HCEC 1CT (cell line): ENCODE measurements at regions not wholly inside any gene's neighbourhood (a gene's known extent, or its start where the extent isn't known, plus 50 kb on each side); places are given as distances from the start of the nearest gene placed in this dataset.
A peak's percentile ranks its signal among the peaks of the same experiment; 100 is the strongest.

Source experiments
- DNase-seq: peaks from one replicate; pipeline ENCODE4 v3.0.0-alpha.2; 2017

- peak; percentile 86 for DNase-seq
These were observed 342.4 kb upstream of the GRIA1 start for GRCh38 chr5:153147891-153148623.

GRCh38 chr5:153148624-153148976 lies 341.9 kb upstream of the GRIA1 start:
- no peak for DNase-seq

GRCh38 chr5:153151558-153151957 lies 338.9 kb upstream of the GRIA1 start:
- DNase-seq, result no peak

GRCh38 chr5:153153086-153153485 lies 337.4 kb upstream of the GRIA1 start:
- peak; percentile 77 for DNase-seq

GRCh38 chr5:153157156-153157555 lies 333.3 kb upstream of the GRIA1 start:
- DNase-seq, result peak; percentile 54

- peak; percentile 22 for DNase-seq
These were observed 331.9 kb upstream of the GRIA1 start for GRCh38 chr5:153158608-153159007.

GRCh38 chr5:153159616-153160015 lies 330.9 kb upstream of the GRIA1 start:
- peak; percentile 81 for DNase-seq

- DNase-seq, result peak; percentile 3
These were observed 322.2 kb upstream of the GRIA1 start for GRCh38 chr5:153168241-153168640.

GRCh38 chr5:153187503-153187902 lies 303.0 kb upstream of the GRIA1 start:
- no peak for DNase-seq

GRCh38 chr5:153206361-153206760 lies 284.1 kb upstream of the GRIA1 start:
- DNase-seq, result no peak

GRCh38 chr5:153209016-153209415 lies 281.5 kb upstream of the GRIA1 start:
- DNase-seq, result peak; percentile 83

GRCh38 chr5:153209687-153210086 lies 280.8 kb upstream of the GRIA1 start:
- DNase-seq, result no peak

GRCh38 chr5:153211076-153211475 lies 279.4 kb upstream of the GRIA1 start:
- no peak for DNase-seq

GRCh38 chr5:153212471-153212870 lies 278.0 kb upstream of the GRIA1 start:
- no peak for DNase-seq

GRCh38 chr5:153222936-153223335 lies 267.5 kb upstream of the GRIA1 start:
- peak; percentile 92 for DNase-seq

GRCh38 chr5:153223376-153223775 lies 267.1 kb upstream of the GRIA1 start:
- peak; percentile 71 for DNase-seq

- DNase-seq, result no peak
These were observed 265.8 kb upstream of the GRIA1 start for GRCh38 chr5:153224651-153225050.

GRCh38 chr5:153233933-153234332 lies 256.5 kb upstream of the GRIA1 start:
- no peak for DNase-seq

GRCh38 chr5:153236319-153236718 lies 254.2 kb upstream of the GRIA1 start:
- no peak for DNase-seq

GRCh38 chr5:153237671-153238332 lies 252.7 kb upstream of the GRIA1 start:
- peak; percentile 33 for DNase-seq

GRCh38 chr5:153257381-153257780 lies 233.1 kb upstream of the GRIA1 start:
- no peak for DNase-seq

GRCh38 chr5:153258469-153258868 lies 232.0 kb upstream of the GRIA1 start:
- DNase-seq, result no peak

- peak; percentile 46 for DNase-seq
These were observed 223.0 kb upstream of the GRIA1 start for GRCh38 chr5:153267506-153267905.

GRCh38 chr5:153275695-153276094 lies 214.8 kb upstream of the GRIA1 start:
- no peak for DNase-seq

- peak; percentile 36 for DNase-seq
These were observed 214.3 kb upstream of the GRIA1 start for GRCh38 chr5:153276151-153276550.
